HG02840 (cell line): ENCODE measurements at regions not wholly inside any gene's neighbourhood (a gene's known extent, or its start where the extent isn't known, plus 50 kb on each side); places are given as distances from the start of the nearest gene placed in this dataset.
A peak's percentile ranks its signal among the peaks of the same experiment; 100 is the strongest.

Experiments
- ATAC-seq: cut with Tn5 transposase; IDR thresholded peaks from one replicate; pipeline ENCODE4 v1.9.1; 2021; ENCODE audit warnings: mild to moderate bottlenecking, moderate library complexity, moderate number of reproducible peaks; ENCODE audit not compliant: unreplicated experiment, low FRiP score

DNA sequence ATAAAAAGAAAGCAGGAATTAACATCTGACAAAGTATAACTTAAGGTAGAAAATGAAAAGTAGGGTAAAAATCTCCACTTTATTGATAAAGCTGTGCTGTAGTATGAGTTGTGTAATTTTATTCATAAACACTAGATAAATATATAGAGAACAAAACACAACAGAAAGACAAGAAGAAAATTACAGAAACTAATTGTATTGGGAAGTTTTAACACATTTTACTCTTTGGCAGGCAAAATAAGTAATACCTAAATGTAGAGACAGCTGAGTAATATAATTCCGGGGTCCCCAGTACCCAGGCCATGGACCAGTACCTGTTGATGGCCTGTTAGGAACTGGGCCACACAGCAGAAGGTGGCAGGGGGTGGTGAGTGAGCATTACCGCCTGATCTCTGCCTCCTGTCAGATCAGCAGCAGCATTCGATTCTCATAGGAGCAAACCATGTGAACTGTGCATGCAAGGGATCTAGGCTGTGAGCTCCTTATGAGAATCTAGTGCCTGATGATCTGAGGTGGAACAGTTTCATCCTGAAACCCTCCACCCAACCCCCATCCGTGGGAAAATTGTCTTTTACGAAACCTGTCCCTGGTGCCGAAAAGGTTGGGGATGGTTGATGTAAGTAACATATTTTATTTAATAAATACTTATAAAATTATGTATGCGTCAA, 84.4 kb upstream of the ETV6 start:
- ATAC-seq: no peak

DNA sequence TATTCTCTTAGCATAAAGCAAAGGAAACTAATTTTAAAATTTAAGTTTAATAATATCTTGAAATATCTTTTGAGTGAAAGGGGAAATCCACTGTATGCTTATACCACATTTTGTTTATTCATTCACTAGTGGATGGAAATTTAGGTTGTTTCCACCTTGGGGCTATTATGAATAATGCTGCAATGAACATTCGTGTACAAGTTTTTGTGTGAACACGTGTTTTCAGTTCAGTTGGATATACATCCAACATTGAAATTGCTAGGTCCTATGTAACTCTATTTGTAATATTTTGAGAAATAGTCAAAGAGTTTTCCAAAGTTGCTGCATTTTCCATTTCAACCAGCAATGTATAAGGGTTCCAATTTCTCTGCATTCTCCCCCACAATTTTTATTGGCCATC, 83.7 kb upstream of the ETV6 start:
- ATAC-seq: no peak

DNA sequence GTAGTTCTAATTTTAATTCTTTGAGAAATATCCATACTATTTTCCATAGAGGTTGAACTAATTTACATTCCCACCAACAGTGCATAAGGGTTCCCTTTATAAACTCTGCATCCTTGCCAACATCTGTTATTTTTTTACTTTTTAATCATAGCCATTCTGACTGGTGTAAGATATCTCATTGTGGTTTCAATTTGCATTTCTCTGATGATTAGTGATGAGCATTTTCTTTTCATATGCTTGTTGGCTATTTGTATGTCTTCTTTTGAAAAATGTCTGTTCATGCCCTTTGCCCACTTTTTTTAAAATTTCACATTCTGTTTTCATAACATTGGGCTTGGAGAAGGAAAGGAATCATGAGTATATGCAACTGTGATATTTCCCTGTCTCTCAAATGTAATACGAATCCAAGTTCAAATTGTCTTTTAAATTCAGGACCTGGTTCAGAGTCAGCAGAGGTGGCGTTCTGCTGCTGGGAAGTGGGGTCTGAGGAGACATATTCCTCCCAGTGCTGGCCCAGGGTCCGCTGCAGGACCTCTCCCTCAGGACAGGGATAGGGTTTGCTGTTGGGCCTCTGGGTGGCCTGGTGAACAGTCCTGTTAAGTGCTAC, 81.2 kb upstream of the ETV6 start:
- no peak for ATAC-seq

DNA sequence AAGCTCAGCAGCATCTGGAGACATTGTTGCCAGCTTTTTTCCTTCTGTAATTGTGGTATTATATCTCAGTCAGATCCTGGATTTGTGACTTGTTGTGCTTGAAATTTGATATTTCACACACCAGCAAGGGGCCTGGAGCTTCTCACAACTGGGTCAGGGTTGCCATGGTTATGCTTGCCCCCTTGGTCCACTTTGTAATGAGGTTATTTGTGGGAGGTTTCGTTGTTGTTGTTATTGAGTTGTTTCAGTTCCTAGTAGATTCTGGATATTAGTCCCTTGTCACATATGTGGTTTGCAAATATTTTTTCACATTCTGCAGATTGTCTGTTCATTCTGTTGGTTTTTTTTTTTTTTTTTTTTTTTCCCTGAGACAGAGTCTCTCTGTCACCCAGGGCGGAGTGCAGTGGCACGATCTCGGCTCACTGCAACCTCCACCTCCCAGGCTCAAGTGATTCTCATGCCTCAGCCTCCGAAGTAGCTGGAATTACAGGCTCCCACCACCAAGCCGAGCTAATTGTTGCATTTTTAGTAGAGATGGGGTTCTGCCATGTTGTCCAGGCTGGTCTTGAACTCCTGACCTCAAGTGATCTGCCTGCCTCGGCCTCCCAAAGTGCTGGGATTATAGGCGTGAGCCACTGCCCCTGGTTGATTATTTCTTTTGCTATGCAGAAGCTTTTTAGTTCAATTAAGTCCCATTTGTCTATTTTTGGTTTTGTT, 80.6 kb upstream of the ETV6 start:
- ATAC-seq: peak; percentile 90

DNA sequence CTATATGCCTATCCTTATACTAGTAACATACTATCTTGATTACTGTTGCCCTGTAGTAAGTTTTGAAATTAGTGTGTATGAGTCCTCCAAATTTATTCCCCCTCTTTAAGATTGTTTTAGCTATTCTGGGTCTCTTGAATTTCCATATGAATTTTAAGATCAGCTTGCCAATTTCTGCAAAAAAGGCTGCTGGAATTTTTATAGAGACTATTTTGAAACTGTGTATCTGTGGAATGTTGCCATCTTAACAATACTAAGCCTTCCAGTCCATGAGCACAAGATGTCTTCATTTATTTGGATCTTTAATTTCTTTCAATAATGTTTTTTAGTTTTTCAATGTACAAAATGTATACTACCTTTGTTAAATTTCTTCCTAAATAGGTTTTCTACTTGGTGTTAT, 79.8 kb upstream of the ETV6 start:
- no peak for ATAC-seq

DNA sequence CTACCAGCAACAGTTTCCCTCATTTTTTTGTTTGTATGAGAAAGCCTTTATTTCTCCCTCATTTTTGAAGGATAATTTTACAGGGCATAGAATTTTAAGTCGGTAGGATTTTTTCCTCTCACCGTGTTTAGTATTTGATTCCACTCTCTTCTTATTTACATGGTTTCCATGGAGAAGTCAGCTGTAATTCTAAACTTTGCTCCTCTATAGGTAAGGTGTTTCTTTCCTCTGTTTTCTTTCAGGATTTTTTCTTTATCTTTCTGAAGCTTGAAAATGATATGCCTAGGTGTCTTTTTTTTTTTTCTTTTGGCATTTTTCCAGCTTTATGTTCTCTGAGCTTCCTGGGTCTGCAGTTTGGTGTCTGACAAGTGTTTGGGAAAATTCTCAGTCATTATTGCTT, 75.6 kb upstream of the ETV6 start:
- no peak for ATAC-seq

DNA sequence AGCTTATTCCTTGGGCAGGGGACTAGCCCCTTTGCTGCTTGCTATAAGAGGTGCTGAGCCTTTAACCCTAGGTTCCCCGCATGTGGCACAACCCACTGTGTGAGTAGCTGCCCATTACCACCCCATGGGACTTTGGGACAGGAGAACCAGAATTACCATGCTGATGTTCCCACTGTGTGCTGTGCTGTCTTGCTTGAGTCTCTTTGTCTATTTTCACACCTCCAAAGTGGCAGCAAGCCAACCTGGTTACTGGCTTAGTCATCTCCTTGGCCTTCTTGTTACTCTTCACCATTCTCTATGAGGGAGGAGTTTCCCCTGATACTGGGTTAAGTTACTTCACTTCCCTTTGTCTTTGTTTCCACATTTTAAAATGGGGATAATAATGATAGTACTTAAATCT, 73.4 kb upstream of the ETV6 start:
- ATAC-seq: no peak

DNA sequence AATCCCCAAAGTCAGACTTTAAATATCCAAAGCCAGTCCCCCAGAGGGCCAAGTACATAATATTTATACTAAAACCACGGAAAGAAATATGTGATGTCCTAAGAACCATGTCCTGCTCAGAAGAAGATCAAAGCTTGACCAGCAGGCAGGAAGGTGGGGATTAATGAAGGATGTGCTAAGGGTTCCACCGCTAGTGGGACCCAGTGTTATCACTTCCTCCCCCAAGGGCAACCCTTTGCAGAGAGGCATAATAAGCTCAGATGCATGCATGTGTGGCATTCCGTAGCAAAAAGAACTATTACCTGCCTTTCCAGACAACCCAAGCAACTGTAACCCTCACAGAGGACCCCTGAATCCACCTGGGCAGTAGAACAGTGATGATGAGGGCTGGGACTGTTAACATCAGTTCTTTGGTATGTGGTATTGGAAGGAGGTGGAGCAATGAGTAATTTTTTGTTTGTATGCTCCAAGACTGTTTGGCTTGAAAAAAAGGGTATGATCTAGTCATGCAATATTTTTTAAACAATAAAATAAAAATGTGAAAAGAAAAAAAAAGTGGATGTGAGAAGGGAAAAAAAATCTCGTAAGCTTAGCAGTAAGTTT, 71.7 kb upstream of the ETV6 start:
- no peak for ATAC-seq

DNA sequence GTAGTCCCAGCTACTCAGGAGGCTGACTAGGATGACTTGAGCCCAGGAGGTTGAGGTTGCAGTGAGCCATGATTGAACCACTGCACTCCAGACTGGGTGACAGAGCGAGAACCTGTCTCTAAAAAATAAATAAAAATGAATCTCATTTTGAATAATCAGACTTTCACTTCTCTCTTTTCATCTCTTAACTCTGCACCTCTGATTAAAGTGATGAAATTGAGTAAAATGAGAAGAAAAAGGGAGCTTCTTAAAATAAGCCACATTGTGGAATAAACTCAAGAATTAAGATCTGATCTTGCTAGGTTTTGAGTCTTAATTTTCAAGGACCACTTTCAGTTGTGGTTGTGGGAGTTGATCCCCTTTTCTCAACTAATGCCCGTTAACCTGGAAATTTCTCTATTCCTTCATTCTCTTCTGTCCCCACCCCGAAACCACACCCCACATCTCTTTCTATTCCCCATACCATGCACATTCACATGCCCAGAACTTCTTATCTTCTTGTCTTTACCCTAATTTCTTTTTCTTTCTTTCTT, 70.9 kb upstream of the ETV6 start:
- ATAC-seq: peak; percentile 66

DNA sequence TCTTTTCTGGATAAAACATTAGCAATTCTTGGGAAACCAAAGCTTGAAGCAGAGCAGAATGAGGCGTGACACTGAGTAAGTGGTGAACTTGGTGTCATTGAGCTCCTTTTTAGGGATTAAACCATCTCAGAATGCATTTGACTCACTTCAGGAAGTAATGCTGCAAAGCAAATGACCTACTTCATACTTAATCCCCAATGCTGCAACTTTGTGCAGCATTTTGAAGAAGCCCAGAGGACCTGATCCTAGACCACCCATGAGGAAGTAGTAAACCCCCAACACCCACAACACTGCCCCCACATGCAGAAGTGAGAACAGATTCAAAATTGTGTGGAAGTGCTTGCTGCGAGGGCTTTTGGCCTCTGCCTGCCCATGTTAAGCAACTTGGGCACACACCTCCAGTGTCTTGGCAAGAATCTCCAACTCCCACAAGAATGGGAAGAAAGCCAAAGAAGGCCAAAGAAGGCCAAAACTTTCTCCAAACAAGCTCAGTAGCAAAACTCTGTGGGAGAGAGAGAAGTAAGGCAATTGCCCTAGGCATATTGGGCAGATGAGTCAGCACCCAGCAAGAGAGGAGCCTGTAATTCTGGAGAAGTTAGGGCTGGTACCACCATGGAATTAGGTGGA, 69.2 kb upstream of the ETV6 start:
- ATAC-seq: no peak

DNA sequence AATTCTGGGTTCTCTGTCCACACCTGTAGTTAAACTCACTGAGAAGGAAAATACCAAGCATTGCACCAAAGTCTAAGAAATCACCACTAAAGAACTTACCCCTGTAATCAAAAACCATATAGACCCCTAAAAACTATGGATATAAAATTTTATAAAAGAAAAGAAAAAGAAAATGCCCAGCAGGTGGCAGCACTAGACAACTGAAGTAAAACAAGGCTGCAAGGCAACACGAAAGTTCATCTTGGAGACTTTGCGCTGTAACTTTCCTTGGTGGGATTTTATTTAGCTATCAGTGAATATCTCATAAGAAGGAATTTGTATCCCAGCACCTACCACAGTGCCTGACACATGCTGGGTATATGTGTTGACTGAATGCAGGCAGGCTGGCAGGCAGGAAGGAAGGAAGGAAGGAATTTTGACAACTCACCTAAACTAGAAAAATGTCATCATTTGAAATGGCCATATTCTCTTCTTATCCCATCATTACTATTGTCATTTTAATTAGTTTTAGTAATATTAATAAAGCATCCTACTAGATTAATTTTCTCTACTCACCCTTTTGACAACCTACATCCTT, 68.2 kb upstream of the ETV6 start:
- no peak for ATAC-seq

DNA sequence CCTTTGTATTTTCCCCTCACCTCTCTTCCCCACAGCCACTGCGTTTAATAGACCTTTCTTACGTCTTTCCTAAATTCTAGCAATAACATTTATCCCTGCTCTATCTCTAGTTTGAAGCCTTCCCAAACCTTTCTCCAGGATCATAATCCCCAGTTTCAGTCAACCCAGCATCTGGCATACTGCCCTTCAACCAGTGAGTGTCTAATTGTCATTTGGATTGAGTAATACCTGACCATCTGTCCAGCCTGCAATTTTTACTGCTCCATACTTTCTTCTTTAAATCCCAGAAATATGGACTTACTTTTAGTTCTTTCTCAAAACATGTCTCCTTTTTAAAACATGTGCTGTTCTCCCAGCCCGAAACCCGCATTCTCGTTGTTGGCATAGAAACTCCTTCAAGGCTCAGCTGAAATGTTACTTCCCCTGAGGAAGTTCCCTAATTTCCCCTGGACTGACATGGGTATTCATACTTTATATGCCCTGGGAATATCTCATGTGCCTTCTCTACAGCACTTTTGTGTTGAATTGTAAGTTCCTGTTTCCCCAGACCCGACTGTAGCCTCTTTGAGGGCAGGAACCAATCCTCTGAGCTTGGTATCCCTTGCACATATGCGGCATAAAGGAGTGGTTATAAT, 65.1 kb upstream of the ETV6 start:
- ATAC-seq: no peak

DNA sequence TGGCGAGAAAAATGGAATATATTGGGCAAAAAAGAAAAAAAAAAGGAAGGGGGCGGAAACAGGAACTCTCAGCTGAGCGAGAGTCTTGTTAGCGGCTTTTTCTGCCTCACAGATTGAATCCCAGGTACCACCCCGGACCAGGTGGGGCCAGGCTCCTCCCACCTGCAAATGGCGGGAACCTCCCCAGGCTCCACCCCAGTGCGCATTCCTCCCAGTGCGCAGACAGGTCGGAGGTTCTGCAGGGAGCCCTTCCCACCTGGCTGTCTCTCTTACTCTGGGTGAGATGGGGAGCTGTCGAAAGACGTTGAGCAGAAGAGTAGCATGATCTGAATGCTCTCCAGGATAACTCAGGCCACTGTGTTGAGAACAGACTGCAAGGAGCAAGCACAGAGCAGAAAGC, 57.0 kb upstream of the ETV6 start:
- ATAC-seq: no peak

DNA sequence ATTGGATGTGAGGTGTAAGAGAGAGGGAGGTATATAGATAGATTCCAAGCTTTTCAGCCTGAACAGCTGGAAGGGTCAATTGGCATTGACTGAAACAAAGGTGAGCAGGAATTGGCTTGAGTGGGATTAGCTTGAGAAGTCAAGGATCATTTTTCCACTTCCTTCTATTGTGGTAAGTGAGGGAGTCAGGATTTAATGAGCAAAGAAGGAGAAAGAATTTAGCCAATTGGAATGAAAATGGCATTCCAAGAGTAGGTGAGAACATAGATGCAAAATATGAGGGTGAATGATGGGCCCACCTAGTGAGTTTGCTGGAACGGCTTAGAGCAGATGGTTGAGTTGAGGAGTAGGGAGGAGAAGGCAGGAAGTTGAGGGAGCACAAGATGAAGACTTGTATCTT, 56.5 kb upstream of the ETV6 start:
- no peak for ATAC-seq

DNA sequence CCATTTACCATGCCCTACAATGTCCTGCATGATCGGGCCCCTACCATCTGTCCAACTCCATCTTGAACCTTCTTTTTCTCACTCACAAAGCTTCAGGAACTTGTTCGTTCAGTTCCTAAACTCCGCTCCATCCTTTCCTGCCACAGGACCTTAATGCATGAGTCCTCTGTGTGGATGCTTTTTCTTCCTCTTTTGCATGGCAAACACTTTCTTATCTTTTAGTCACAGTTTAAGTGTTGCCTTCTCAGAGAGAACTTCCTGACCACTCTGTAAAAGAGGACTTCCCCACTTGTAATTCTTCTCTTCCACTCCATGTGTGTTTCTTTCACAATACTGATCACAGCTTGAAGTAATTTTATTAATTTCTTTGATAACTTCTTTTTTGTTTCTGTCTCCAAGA, 54.4 kb upstream of the ETV6 start:
- no peak for ATAC-seq

DNA sequence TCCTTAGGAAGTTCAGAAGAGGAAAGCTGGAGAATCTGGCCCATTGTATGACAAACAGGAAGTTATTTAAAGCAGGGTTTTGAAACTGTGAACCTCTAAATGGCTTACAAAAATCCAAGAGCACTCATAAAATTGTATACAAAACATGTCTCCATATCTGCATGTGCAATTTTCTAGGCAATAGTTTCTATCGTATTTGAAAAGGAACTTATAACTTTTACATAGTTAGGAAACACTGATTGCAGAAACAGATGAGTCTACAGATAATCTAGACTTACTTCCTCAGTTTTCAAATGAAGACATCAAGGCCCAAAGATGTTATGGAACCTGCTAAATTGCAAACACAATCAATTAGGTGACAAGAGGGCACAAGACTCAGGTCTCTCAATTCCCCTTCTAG, 53.3 kb upstream of the ETV6 start:
- no peak for ATAC-seq

DNA sequence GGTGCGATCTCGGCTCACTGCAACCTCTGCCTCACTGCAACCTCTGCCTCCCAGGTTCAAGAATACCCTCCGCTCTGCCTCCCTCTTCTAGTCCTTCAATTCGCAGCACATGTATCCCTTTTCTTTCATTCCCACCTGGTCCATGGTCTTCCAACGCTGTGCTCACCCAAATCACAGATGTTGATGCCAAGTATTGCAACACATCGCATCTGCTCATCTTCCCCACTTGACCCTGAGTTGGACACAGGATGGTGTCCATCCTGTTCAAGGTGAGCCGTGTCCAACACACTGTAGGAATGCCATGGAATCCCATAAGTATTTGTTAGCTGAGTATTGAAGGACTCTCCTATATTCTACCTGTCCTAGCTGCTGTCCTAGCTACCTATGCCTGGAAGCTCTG, 50.6 kb upstream of the ETV6 start:
- no peak for ATAC-seq
